ENCODE measurements at regions not wholly inside any gene's neighbourhood (a gene's known extent, or its start where the extent isn't known, plus 50 kb on each side); places are given as distances from the start of the nearest gene placed in this dataset.

GRCh38 chr17:5770441-5771270 is 186.3 kb upstream of the NLRP1 start:
- TF ChIP-seq TEAD4 (IDR thresholded peaks at IDR 0.05) (no peak), TAF1 (IDR thresholded peaks at IDR 0.05; ENCODE audit: low read depth) (no peak), CREB1 (IDR thresholded peaks at IDR 0.05; ENCODE audit: low read depth) (no peak), RAD21 (IDR thresholded peaks at IDR 0.05; ENCODE audit: low read depth) (no peak), YY1 (IDR thresholded peaks at IDR 0.05; ENCODE audit: low read depth) (no peak), FOXM1 (IDR thresholded peaks at IDR 0.05; ENCODE audit: borderline replicate concordance, low read depth) (no peak), REST (IDR thresholded peaks at IDR 0.05; ENCODE audit: low read depth) (no peak)

All from Ishikawa (cell line).